ENCODE measurements at regions not wholly inside any gene's neighbourhood (a gene's known extent, or its start where the extent isn't known, plus 50 kb on each side); places are given as distances from the start of the nearest gene placed in this dataset.

DNA sequence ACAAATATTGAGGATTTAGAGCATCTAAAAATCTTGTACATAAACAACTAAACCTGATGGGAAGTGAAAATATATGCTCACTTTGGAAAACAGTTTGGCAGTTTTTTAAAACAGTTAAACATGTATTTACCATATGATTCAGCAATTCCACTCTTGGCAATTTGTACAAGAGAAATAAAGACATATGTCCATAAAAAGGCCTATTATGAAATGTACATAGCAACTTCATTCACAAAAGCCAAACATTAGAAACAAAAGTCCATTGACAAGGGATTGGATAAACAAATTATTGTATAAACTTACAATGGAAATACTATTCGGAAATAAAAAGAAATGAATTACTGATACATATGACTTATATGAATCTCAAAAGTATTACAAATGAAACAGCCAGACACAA is 196.2 kb upstream of the SLC24A2 start:
- TF ChIP-seq CTCF (IDR thresholded peaks at IDR 0.05; ENCODE audit: extremely low read depth in 1 of 2, insufficient read depth in 1 of 2, low read depth in 1 of 2, low read length in 2 of 2) (no peak), POLR2A (IDR thresholded peaks at IDR 0.05; ENCODE audit: low read depth, low read length) (no peak), MYC (IDR thresholded peaks at IDR 0.05; ENCODE audit: low read depth, low read length) (no peak), MAX (IDR thresholded peaks at IDR 0.05; ENCODE audit: insufficient read depth, insufficient read length) (no peak), EZH2 (IDR thresholded peaks at IDR 0.05; ENCODE audit: borderline replicate concordance, low read depth, low read length, severe bottlenecking) (no peak), POLR2AphosphoS5 (IDR thresholded peaks at IDR 0.05; ENCODE audit: insufficient read depth, low read depth, low read length) (no peak), FOS (IDR thresholded peaks at IDR 0.05; ENCODE audit: borderline replicate concordance, insufficient read depth, low read length) (no peak), GATA2 (IDR thresholded peaks at IDR 0.05; ENCODE audit: insufficient read depth, insufficient read length, low read depth, low read length) (no peak), JUN (IDR thresholded peaks at IDR 0.05; ENCODE audit: borderline replicate concordance, insufficient read depth, insufficient read length, low read depth) (no peak)

Data from endothelial cell of umbilical vein (primary cell).